ENCODE measurements at regions not wholly inside any gene's neighbourhood (a gene's known extent, or its start where the extent isn't known, plus 50 kb on each side); places are given as distances from the start of the nearest gene placed in this dataset.
A peak's percentile ranks its signal among the peaks of the same experiment; 100 is the strongest.

DNA sequence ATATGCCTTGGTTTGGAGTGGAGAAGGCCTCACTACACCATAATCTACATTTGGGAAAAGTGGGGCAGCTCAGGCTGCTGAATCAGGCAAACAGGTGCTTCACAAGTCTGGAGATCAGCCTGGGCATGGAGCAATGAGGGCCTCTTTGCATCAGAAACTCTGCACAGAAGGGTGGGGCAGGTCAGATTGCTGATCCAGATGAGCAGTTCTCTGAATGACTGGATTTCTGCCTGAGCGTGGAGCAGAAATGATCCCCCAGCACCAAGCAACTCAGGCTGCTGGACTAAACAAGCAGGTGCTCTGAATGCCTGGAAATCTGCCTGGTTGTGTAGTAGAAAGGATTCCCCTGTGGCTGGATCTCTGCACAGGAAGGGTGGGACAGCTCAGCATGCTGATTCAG lies 605.3 kb upstream of the ZNF804A start:
- no peaks in the 10 kb centered on the region for H3K27me3 ChIP-seq
- peaks cover 0 to 5% (median 0%) of the 10 kb centered on the region in 4 donors for H3K4me1 ChIP-seq
- 61 to 100% (median 83%) methylated on average over 1 of the region's 1 CpG for WGBS, 5 donors
- intact Hi-C loops (cut with DNase I; ENCODE audit: low total_unique reads) = no loop called here
- no peak overlapping the region for H3K4me3 ChIP-seq
- H3K36me3 ChIP-seq = no peaks in the 10 kb centered on the region
- TF ChIP-seq POLR2AphosphoS5 (IDR thresholded peaks at IDR 0.05) (no peak), EP300 (IDR thresholded peaks at IDR 0.05) (no peak), CTCF (IDR thresholded peaks at IDR 0.05) (no peak), POLR2A (IDR thresholded peaks at IDR 0.05) (no peak)
- H3K27ac ChIP-seq = no peak overlapping the region
- no peak for DNase-seq
- no peaks in the 10 kb centered on the region for H3K9me3 ChIP-seq

GRCh38 chr2:183995632-183996031 lies 602.7 kb upstream of the ZNF804A start:
- H3K27ac ChIP-seq = no peak overlapping the region
- peak in 1 of 2 donors; percentile 23 for DNase-seq
- H3K36me3 ChIP-seq = no peaks in the 10 kb centered on the region
- no peaks in the 10 kb centered on the region for H3K9me3 ChIP-seq
- TF ChIP-seq EP300 (IDR thresholded peaks at IDR 0.05) (no peak), POLR2A (IDR thresholded peaks at IDR 0.05) (no peak), CTCF (IDR thresholded peaks at IDR 0.05) (no peak), POLR2AphosphoS5 (IDR thresholded peaks at IDR 0.05) (no peak)
- peaks cover 0 to 5% (median 0%) of the 10 kb centered on the region in 4 donors for H3K4me1 ChIP-seq
- intact Hi-C loops (cut with DNase I; ENCODE audit: low total_unique reads) = no loop called here
- no peaks in the 10 kb centered on the region for H3K27me3 ChIP-seq
- H3K4me3 ChIP-seq = no peak overlapping the region
- 75 to 87% (median 77%) methylated on average over 2 of the region's 2 CpGs for WGBS, 5 donors

GRCh38 chr2:183996825-183997793 lies 601.2 kb upstream of the ZNF804A start:
- H3K4me1 ChIP-seq = peaks cover 0 to 5% (median 0%) of the 10 kb centered on the region in 4 donors
- no peak overlapping the region for H3K27ac ChIP-seq
- H3K9me3 ChIP-seq = no peaks in the 10 kb centered on the region
- no peaks in the 10 kb centered on the region for H3K36me3 ChIP-seq
- intact Hi-C loops (cut with DNase I; ENCODE audit: low total_unique reads) = no loop called here
- DNase-seq = peak; percentile 32 to 77
- no peaks in the 10 kb centered on the region for H3K27me3 ChIP-seq
- H3K4me3 ChIP-seq = no peak overlapping the region
- WGBS, 5 donors = 46 to 63% (median 57%) methylated on average over 10 of the region's 10 CpGs
- TF ChIP-seq EP300 (IDR thresholded peaks at IDR 0.05) = no peak
- no peak for TF ChIP-seq POLR2A (IDR thresholded peaks at IDR 0.05)
- TF ChIP-seq POLR2AphosphoS5 (IDR thresholded peaks at IDR 0.05) = no peak
- TF ChIP-seq CTCF (IDR thresholded peaks at IDR 0.05) = no peak

- no peak overlapping the region for H3K27ac ChIP-seq
- H3K4me3 ChIP-seq = no peak overlapping the region
- intact Hi-C loops (cut with DNase I; ENCODE audit: low total_unique reads) = no loop called here
- H3K4me1 ChIP-seq = peaks cover 0 to 5% (median 0%) of the 10 kb centered on the region in 4 donors
- no peaks in the 10 kb centered on the region for H3K27me3 ChIP-seq
- 74 to 82% (median 79%) methylated on average over 3 of the region's 3 CpGs for WGBS, 5 donors
- H3K9me3 ChIP-seq = no peaks in the 10 kb centered on the region
- H3K36me3 ChIP-seq = no peaks in the 10 kb centered on the region
- DNase-seq = no peak
- no peak for TF ChIP-seq POLR2A (IDR thresholded peaks at IDR 0.05)
- no peak for TF ChIP-seq POLR2AphosphoS5 (IDR thresholded peaks at IDR 0.05)
- no peak for TF ChIP-seq EP300 (IDR thresholded peaks at IDR 0.05)
- no peak for TF ChIP-seq CTCF (IDR thresholded peaks at IDR 0.05)
These were observed 600.1 kb upstream of the ZNF804A start for GRCh38 chr2:183998041-183998796.
